AG04450 (cell line): ENCODE measurements at regions not wholly inside any gene's neighbourhood (a gene's known extent, or its start where the extent isn't known, plus 50 kb on each side); places are given as distances from the start of the nearest gene placed in this dataset.

Source experiments
- CTCF ChIA-PET: fragments of 300-600, 350-600 bp; formaldehyde crosslinking; extraction: SDS; loops from one replicate; lab custom pipeline; 2022; ENCODE audit warnings: antibody characterized with exemption, inconsistent platforms; lab: Charles Lee
- POLR2A ChIA-PET: fragments of 350-600 bp; formaldehyde crosslinking; extraction: SDS; loops from one replicate; lab custom pipeline; 2021; ENCODE audit warnings: antibody characterized with exemption, inconsistent platforms; lab: Yijun Ruan, JAX
- DNase-seq: peaks from one replicate; pipeline ENCODE4 v3.0.0-alpha.2; 2011; ENCODE audit warnings: low read depth, low spot score
- H3K27ac ChIP-seq: one replicate; pipeline ENCODE4 v1.5.1; 2012; ENCODE audit warnings: low read depth, low read length, control low read depth
- H3K27me3 ChIP-seq: one replicate; pipeline ENCODE4 v1.6.0; 2012; ENCODE audit warnings: low read length; ENCODE audit not compliant: control insufficient read depth, insufficient read depth
- H3K4me3 ChIP-seq: 2 replicates; pipeline ENCODE4 v1.5.1; 2011; ENCODE audit warnings: mild to moderate bottlenecking, low read depth, low read length, control low read depth
- H3K9me3 ChIP-seq: 2 replicates; pipeline ENCODE4 v1.5.1; 2012; ENCODE audit warnings: low read length; ENCODE audit not compliant: control insufficient read depth, insufficient read depth
- CTCF ChIP-seq: IDR thresholded peaks from 2 replicates; pipeline ENCODE4 v1.5.1; 2011; ENCODE audit warnings: low read depth, low read length, control low read depth, inconsistent platforms

DNA sequence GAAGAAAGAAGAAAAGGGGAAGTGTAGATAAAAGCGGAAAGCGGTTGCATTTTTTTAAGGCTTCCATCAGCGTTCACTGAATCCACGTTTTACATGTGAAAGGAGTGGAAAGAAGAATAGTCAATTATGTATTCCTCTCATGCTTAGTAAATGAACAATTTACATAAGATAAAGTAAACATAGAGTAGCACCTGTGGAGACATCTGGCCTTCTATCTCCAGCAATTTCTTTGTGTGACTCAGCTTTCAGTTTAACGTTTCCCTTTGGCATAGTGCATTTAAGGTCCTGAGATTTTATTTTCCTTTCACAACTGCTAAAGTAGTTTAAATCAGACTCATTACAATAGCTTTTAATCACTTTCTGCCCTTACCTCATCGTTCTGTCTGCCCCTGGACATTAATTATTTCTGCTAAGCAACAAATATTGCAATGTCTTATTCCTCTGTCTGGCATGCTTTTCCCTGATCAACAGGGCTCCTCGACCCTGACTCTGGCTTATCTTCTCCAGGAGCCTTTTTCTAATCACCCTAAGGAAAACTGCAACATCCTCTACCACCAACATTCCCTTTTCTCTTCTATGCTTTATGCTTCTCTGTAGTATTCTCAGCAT lies 383.5 kb upstream of the VWC2 start:
- TF ChIP-seq CTCF: no peak
- Histone ChIP-seq H3K27me3 (no peaks in the 10 kb centered on the region), H3K27ac (no peak overlapping the region), H3K9me3 (peaks cover 3% of the 10 kb centered on the region; the same call in 1 of the 2 replicates), H3K4me3 (no peak overlapping the region)
- POLR2A ChIA-PET: no interaction called here
- CTCF ChIA-PET: no interaction called here
- no peak for DNase-seq

GRCh38 chr7:49396229-49396628 lies 377.2 kb upstream of the VWC2 start:
- CTCF ChIA-PET: no interaction called here
- no peak for DNase-seq
- H3K27me3 ChIP-seq: no peaks in the 10 kb centered on the region
- H3K27ac ChIP-seq: no peak overlapping the region
- TF ChIP-seq CTCF: no peak
- no peak overlapping the region for H3K4me3 ChIP-seq
- peaks cover 10% of the 10 kb centered on the region; the same call in 1 of the 2 replicates for H3K9me3 ChIP-seq
- POLR2A ChIA-PET: no interaction called here

DNA sequence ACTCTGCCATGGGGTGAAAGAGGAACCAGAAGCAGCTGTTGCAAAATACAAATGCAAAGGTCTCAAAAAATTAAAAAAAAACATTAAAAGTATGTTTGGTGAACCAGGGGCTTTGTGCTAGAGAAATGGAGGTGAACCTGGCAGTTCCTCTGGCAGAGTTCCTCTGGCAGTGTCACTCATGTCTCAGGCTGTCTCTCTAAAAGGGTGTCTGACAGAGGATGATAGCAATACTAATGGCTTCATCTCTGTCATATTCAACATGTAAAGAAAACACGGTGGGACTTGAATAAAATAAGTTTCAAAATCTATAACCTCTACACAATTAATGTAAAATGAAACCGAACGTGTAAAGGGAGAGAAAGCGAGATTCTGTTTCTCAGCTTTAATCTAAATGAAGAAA lies 375.7 kb upstream of the VWC2 start:
- Histone ChIP-seq H3K4me3 (no peak overlapping the region), H3K9me3 (peaks cover 10% of the 10 kb centered on the region; the same call in 1 of the 2 replicates), H3K27me3 (no peaks in the 10 kb centered on the region), H3K27ac (no peak overlapping the region)
- DNase-seq: no peak
- CTCF ChIA-PET: no interaction called here
- POLR2A ChIA-PET: no interaction called here
- no peak for TF ChIP-seq CTCF

GRCh38 chr7:49398236-49398635 lies 375.2 kb upstream of the VWC2 start:
- Histone ChIP-seq H3K27ac (no peak overlapping the region), H3K27me3 (no peaks in the 10 kb centered on the region), H3K9me3 (peaks cover 10% of the 10 kb centered on the region; the same call in 1 of the 2 replicates), H3K4me3 (no peak overlapping the region)
- ChIA-PET CTCF (no interaction called here), POLR2A (no interaction called here)
- no peak for DNase-seq
- no peak for TF ChIP-seq CTCF

GRCh38 chr7:49398746-49399145 lies 374.7 kb upstream of the VWC2 start:
- no peaks in the 10 kb centered on the region for H3K27me3 ChIP-seq
- POLR2A ChIA-PET: no interaction called here
- CTCF ChIA-PET: no interaction called here
- DNase-seq: no peak
- no peak for TF ChIP-seq CTCF
- peaks cover 13% of the 10 kb centered on the region for H3K9me3 ChIP-seq
- H3K27ac ChIP-seq: no peak overlapping the region
- no peak overlapping the region for H3K4me3 ChIP-seq
